SK-N-SH (cell line): ENCODE measurements at regions not wholly inside any gene's neighbourhood (a gene's known extent, or its start where the extent isn't known, plus 50 kb on each side); places are given as distances from the start of the nearest gene placed in this dataset.

Experiments used
- CTCF ChIA-PET: fragments of 300-600, 350-600 bp; formaldehyde crosslinking; extraction: SDS; loops from one replicate; lab custom pipeline; 2021; lab: Yijun Ruan, JAX
- POLR2A ChIA-PET: fragments of 350-600 bp; sonication (Branson Sonifier 250); formaldehyde crosslinking; extraction: SDS; loops from one replicate; lab custom pipeline; 2020; ENCODE audit warnings: antibody characterized with exemption, inconsistent platforms; lab: Yijun Ruan, JAX
- DNase-seq: peaks from one replicate; pipeline ENCODE4 v3.0.0; 2012
- H2AFZ ChIP-seq: fragments of 200-600 bp; sonication (generic); 2 replicates; pipeline ENCODE4 v1.8.1; 2016; ENCODE audit warnings: antibody characterized with exemption, mild to moderate bottlenecking, low read depth
- H3F3A ChIP-seq: fragments of 200-600 bp; sonication (generic); replicated peaks from 2 replicates; pipeline ENCODE3; 2016; ENCODE audit warnings: antibody characterized with exemption, mild to moderate bottlenecking; ENCODE audit not compliant: insufficient read depth
- H3K27ac ChIP-seq, 2 experiments: fragments of 200-500 bp in 1 of 2; fragments of 200-600 bp in 1 of 2; sonication (Bioruptor generic) in 1 of 2; sonication (generic), shearing (Covaris generic) in 1 of 2; 2 replicates each; pipeline versions ENCODE4 v1.5.1 to v1.6.1; 2014 to 2016; ENCODE audit warnings: low read depth in 2 of 2, inconsistent platforms in 1 of 2, low read length in 1 of 2, mild to moderate bottlenecking in 1 of 2, mixed read lengths in 1 of 2
- H3K27me3 ChIP-seq: fragments of 200-600 bp; sonication (generic), shearing (Covaris generic); 2 replicates; pipeline ENCODE4 v1.6.1; 2016; ENCODE audit warnings: mixed run types; ENCODE audit not compliant: insufficient read depth
- H3K36me3 ChIP-seq, 2 experiments: fragments of 200-500 bp in 1 of 2; fragments of 200-600 bp in 1 of 2; sonication (Bioruptor generic) in 1 of 2; sonication (generic) in 1 of 2; replicated peaks in 1 of 2; 2 replicates each; pipeline versions ENCODE3 to v1.5.1; 2014 to 2016; ENCODE audit warnings: low read length in 1 of 2, mild to moderate bottlenecking in 1 of 2; ENCODE audit not compliant: insufficient read depth in 2 of 2, control insufficient read depth in 1 of 2
- H3K4me1 ChIP-seq, 2 experiments: fragments of 200-500 bp in 1 of 2; fragments of 200-600 bp in 1 of 2; sonication (Bioruptor generic) in 1 of 2; sonication (generic), shearing (Covaris generic) in 1 of 2; 2 replicates each; pipeline versions ENCODE4 v1.5.1 to v1.6.1; 2014 to 2016; ENCODE audit warnings: low read depth in 1 of 2, low read length in 1 of 2, mixed run types in 1 of 2; ENCODE audit not compliant: insufficient read depth in 2 of 2, control insufficient read depth in 1 of 2
- H3K4me2 ChIP-seq: fragments of 200-600 bp; sonication (generic), shearing (Covaris generic); 2 replicates; pipeline ENCODE4 v1.6.1; 2017; ENCODE audit warnings: mixed run types
- H3K4me3 ChIP-seq, 2 experiments: fragments of 200-500 bp in 1 of 2; fragments of 200-600 bp in 1 of 2; sonication (Bioruptor generic) in 1 of 2; sonication (generic), shearing (Covaris generic) in 1 of 2; 2 replicates each; pipeline versions ENCODE4 v1.5.1 to v1.8.1; 2014 to 2016; ENCODE audit warnings: low read depth in 2 of 2, inconsistent platforms in 1 of 2, low read length in 1 of 2, mild to moderate bottlenecking in 1 of 2, mixed read lengths in 1 of 2, moderate library complexity in 1 of 2
- H3K79me2 ChIP-seq: fragments of 200-600 bp; sonication (generic); 2 replicates; pipeline ENCODE4 v1.8.1; 2017; ENCODE audit warnings: mild to moderate bottlenecking; ENCODE audit not compliant: insufficient read depth
- H3K9ac ChIP-seq: fragments of 200-600 bp; sonication (generic); 2 replicates; pipeline ENCODE4 v1.6.1; 2017; ENCODE audit warnings: mixed run types
- H3K9me2 ChIP-seq: fragments of 200-600 bp; sonication (generic); 2 replicates; pipeline ENCODE4 v1.6.1; 2017; ENCODE audit warnings: mixed run types
- H3K9me3 ChIP-seq: fragments of 200-600 bp; sonication (generic); 2 replicates; pipeline ENCODE4 v1.6.1; 2017; ENCODE audit warnings: mixed run types, mild to moderate bottlenecking, moderate library complexity
- H4K20me1 ChIP-seq: fragments of 200-600 bp; sonication (generic); 2 replicates; pipeline ENCODE4 v1.6.1; 2017; ENCODE audit warnings: mild to moderate bottlenecking, mixed run types; ENCODE audit not compliant: insufficient read depth
- CHD2 ChIP-seq: fragments of 150-350 bp; IDR thresholded peaks from 2 replicates; pipeline ENCODE4 v1.6.1; 2018; ENCODE audit warnings: low read length; ENCODE audit not compliant: partially characterized antibody
- EP300 ChIP-seq, 2 experiments: IDR thresholded peaks; 2 replicates each; pipeline versions ENCODE4 v1.4.0 to v1.6.1; 2012; ENCODE audit warnings: borderline replicate concordance in 1 of 2, low read depth in 1 of 2, low read length in 1 of 2
- FOSL2 ChIP-seq: IDR thresholded peaks from 2 replicates; pipeline ENCODE4 v1.4.0; 2012; ENCODE audit warnings: low read depth, mild to moderate bottlenecking, moderate library complexity, borderline replicate concordance
- FOXJ3 ChIP-seq: sonication (generic); formaldehyde crosslinking; IDR thresholded peaks from 2 replicates; pipeline ENCODE4 v1.5.1; 2020; ENCODE audit warnings: mild to moderate bottlenecking, missing genetic modification reagents
- FOXM1 ChIP-seq: IDR thresholded peaks from 2 replicates; pipeline ENCODE4 v1.4.0; 2012; ENCODE audit warnings: low read depth, mild to moderate bottlenecking
- GABPA ChIP-seq: IDR thresholded peaks from 2 replicates; pipeline ENCODE4 v1.4.0; 2012; ENCODE audit warnings: low read depth, mild to moderate bottlenecking
- MXI1 ChIP-seq: IDR thresholded peaks from 2 replicates; pipeline ENCODE4 v1.6.1; 2012; ENCODE audit warnings: mild to moderate bottlenecking, low read depth, low read length, improper control_type of control experiment
- NRF1 ChIP-seq: IDR thresholded peaks from 2 replicates; pipeline ENCODE4 v1.6.1; 2012; ENCODE audit warnings: low read depth, mild to moderate bottlenecking, low read length
- POLR2AphosphoS5 ChIP-seq: IDR thresholded peaks from 2 replicates; pipeline ENCODE4 v1.6.1; 2012; ENCODE audit warnings: low read depth, low read length
- RCOR1 ChIP-seq: fragments of 150-350 bp; IDR thresholded peaks from 2 replicates; pipeline ENCODE4 v1.6.1; 2017; ENCODE audit warnings: antibody characterized with exemption, low read length
- RFX5 ChIP-seq: IDR thresholded peaks from 2 replicates; pipeline ENCODE4 v1.6.1; 2012; ENCODE audit warnings: mild to moderate bottlenecking, improper control_type of control experiment, low read length
- RXRA ChIP-seq: IDR thresholded peaks from 2 replicates; pipeline ENCODE4 v1.4.0; 2012; ENCODE audit warnings: low read depth, mild to moderate bottlenecking, borderline replicate concordance
- SMC3 ChIP-seq: IDR thresholded peaks from 2 replicates; pipeline ENCODE4 v1.6.1; 2012; ENCODE audit warnings: low read depth, low read length, improper control_type of control experiment
- TEAD4 ChIP-seq: IDR thresholded peaks from 2 replicates; pipeline ENCODE4 v1.4.0; 2012; ENCODE audit warnings: mild to moderate bottlenecking, borderline replicate concordance; ENCODE audit not compliant: insufficient read depth
- YY1 ChIP-seq: IDR thresholded peaks from 2 replicates; pipeline ENCODE4 v1.4.0; 2012; ENCODE audit warnings: low read depth, mild to moderate bottlenecking
- WGBS: methylation state at CpG from one replicate; pipeline ENCODE4 v1.1.6; 2017; ENCODE audit warnings: low lambda C conversion rate; 5-methylcytosine and 5-hydroxymethylcytosine counted together
- TF ChIP-seq, protein P1 (sequence below): IDR thresholded peaks from 2 replicates; pipeline ENCODE4 v1.4.0; 2012; ENCODE audit warnings: low read depth, borderline replicate concordance
- TF ChIP-seq, protein P2 (sequence below): fragments of 150-350 bp; IDR thresholded peaks from 2 replicates; pipeline ENCODE4 v1.6.1; 2017; ENCODE audit warnings: antibody characterized with exemption, low read length, low read depth, borderline replicate concordance
- TF ChIP-seq, protein P3 (sequence below): IDR thresholded peaks from 2 replicates; pipeline ENCODE4 v1.4.0; 2012; ENCODE audit warnings: low read depth
- TF ChIP-seq, protein P4 (sequence below): fragments of 200-600 bp; sonication (generic); IDR thresholded peaks from 2 replicates; pipeline ENCODE4 v1.6.1; 2017; ENCODE audit warnings: antibody characterized with exemption, mild to moderate bottlenecking, moderate library complexity
- TF ChIP-seq, protein P5 (sequence below): fragments of 150-350 bp; IDR thresholded peaks from 2 replicates; pipeline ENCODE4 v1.6.1; 2016; ENCODE audit warnings: mild to moderate bottlenecking, low read depth, low read length

DNA sequence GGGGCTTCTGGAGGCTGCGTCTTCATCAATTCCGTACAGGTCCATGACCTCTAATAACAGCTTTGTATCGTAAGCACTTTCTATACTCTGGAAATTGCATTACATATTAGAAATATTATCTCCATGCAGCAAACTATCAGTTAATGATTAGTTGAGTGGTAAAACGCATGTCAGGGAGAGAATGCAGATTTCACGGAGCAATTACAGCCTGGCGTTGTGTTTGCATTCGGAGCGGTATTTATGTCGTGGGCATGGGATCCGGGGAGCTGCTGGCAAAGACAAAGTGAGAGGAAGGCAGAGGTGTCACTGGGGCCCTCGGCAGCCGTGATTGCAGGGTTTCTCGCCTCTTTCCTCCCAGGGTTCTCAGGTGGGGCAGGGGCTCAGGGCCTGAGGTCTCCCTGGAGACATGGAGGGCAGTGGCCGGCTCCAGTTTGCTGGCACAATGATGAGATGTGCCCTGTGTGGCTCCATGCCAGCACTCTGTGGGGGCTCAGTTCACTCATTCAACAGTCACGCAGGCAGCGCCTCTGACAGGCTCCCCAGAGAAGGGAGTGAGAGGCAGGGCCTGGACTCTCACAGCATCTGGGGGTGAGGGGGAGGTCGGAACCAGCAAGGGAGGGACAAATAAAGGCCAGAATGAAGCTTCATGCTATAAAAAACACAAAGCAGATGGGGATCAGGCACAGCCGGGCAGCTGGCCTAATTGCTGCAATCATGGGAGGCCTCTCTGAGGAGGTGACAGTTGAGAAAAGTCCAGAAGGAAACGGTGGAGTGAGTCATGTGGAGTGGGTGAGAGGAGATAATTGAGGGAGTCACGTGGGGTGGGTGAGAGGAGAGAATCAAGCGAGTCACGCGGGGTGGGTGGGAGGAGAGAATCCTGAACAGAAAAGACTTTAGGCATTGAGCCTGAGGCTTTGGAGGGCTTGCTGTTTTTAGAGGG lies 1002.7 kb downstream of the BRD1 start:
- DNase-seq: no peak
- Histone ChIP-seq H3K9me3 (no peaks in the 10 kb centered on the region), H3K4me3 (no peak overlapping the region), H3K4me1 (no peaks in the 10 kb centered on the region), H3K4me2 (no peak overlapping the region), H3K27ac (no peak overlapping the region), H4K20me1 (no peaks in the 10 kb centered on the region), H2AFZ (no peak overlapping the region), H3F3A (no peaks in the 10 kb centered on the region), H3K36me3 (no peaks in the 10 kb centered on the region), H3K79me2 (no peaks in the 10 kb centered on the region), H3K27me3 (no peaks in the 10 kb centered on the region), H3K9me2 (no peaks in the 10 kb centered on the region), H3K9ac (no peak overlapping the region)
- WGBS: 30% methylated on average over 23 of the region's 23 CpGs
- TF ChIP-seq RFX5 (no peak), RXRA (no peak), FOXM1 (no peak), POLR2AphosphoS5 (no peak), CHD2 (no peak), MXI1 (no peak), SMC3 (no peak), YY1 (no peak), FOXJ3 (CRISPR knock-in tag) (no peak), RCOR1 (no peak), TEAD4 (no peak), EP300 (IDR thresholded peaks at IDR 0.05; ENCODE audit: borderline replicate concordance in 1 of 2, low read depth in 1 of 2, low read length in 1 of 2) (no peak), GABPA (no peak), FOSL2 (no peak), NRF1 (no peak)
- TF ChIP-seq, protein P1, sequence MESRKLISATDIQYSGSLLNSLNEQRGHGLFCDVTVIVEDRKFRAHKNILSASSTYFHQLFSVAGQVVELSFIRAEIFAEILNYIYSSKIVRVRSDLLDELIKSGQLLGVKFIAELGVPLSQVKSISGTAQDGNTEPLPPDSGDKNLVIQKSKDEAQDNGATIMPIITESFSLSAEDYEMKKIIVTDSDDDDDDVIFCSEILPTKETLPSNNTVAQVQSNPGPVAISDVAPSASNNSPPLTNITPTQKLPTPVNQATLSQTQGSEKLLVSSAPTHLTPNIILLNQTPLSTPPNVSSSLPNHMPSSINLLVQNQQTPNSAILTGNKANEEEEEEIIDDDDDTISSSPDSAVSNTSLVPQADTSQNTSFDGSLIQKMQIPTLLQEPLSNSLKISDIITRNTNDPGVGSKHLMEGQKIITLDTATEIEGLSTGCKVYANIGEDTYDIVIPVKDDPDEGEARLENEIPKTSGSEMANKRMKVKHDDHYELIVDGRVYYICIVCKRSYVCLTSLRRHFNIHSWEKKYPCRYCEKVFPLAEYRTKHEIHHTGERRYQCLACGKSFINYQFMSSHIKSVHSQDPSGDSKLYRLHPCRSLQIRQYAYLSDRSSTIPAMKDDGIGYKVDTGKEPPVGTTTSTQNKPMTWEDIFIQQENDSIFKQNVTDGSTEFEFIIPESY: no peak
- TF ChIP-seq, protein P2, sequence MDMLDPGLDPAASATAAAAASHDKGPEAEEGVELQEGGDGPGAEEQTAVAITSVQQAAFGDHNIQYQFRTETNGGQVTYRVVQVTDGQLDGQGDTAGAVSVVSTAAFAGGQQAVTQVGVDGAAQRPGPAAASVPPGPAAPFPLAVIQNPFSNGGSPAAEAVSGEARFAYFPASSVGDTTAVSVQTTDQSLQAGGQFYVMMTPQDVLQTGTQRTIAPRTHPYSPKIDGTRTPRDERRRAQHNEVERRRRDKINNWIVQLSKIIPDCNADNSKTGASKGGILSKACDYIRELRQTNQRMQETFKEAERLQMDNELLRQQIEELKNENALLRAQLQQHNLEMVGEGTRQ: no peak
- TF ChIP-seq, protein P3, sequence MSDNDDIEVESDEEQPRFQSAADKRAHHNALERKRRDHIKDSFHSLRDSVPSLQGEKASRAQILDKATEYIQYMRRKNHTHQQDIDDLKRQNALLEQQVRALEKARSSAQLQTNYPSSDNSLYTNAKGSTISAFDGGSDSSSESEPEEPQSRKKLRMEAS: no peak
- TF ChIP-seq, protein P4, sequence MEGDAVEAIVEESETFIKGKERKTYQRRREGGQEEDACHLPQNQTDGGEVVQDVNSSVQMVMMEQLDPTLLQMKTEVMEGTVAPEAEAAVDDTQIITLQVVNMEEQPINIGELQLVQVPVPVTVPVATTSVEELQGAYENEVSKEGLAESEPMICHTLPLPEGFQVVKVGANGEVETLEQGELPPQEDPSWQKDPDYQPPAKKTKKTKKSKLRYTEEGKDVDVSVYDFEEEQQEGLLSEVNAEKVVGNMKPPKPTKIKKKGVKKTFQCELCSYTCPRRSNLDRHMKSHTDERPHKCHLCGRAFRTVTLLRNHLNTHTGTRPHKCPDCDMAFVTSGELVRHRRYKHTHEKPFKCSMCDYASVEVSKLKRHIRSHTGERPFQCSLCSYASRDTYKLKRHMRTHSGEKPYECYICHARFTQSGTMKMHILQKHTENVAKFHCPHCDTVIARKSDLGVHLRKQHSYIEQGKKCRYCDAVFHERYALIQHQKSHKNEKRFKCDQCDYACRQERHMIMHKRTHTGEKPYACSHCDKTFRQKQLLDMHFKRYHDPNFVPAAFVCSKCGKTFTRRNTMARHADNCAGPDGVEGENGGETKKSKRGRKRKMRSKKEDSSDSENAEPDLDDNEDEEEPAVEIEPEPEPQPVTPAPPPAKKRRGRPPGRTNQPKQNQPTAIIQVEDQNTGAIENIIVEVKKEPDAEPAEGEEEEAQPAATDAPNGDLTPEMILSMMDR: no peak
- TF ChIP-seq, protein P5, sequence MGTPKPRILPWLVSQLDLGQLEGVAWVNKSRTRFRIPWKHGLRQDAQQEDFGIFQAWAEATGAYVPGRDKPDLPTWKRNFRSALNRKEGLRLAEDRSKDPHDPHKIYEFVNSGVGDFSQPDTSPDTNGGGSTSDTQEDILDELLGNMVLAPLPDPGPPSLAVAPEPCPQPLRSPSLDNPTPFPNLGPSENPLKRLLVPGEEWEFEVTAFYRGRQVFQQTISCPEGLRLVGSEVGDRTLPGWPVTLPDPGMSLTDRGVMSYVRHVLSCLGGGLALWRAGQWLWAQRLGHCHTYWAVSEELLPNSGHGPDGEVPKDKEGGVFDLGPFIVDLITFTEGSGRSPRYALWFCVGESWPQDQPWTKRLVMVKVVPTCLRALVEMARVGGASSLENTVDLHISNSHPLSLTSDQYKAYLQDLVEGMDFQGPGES: no peak
- CTCF ChIA-PET: no interaction called here
- POLR2A ChIA-PET: no interaction called here
